Mammary epithelial cell (primary cell): ENCODE measurements at regions not wholly inside any gene's neighbourhood (a gene's known extent, or its start where the extent isn't known, plus 50 kb on each side); places are given as distances from the start of the nearest gene placed in this dataset.

Experiments
- EZH2 ChIP-seq: IDR thresholded peaks from 2 replicates; pipeline ENCODE4 v1.6.1; 2012; ENCODE audit warnings: low read length, inconsistent platforms, borderline replicate concordance
- TF ChIP-seq, protein P1 (sequence below), 2 donors: IDR thresholded peaks in 1 of 2; conservative IDR thresholded peaks in 1 of 2; 2 replicates each; pipeline ENCODE4 v1.5.1; 2011 to 2012; ENCODE audit warnings: inconsistent platforms in 2 of 2, low read length in 2 of 2, mild to moderate bottlenecking in 2 of 2, control low read depth in 1 of 2, low read depth in 1 of 2; ENCODE audit not compliant: insufficient read depth in 1 of 2; ENCODE audit errors: extremely low read depth in 1 of 2

DNA sequence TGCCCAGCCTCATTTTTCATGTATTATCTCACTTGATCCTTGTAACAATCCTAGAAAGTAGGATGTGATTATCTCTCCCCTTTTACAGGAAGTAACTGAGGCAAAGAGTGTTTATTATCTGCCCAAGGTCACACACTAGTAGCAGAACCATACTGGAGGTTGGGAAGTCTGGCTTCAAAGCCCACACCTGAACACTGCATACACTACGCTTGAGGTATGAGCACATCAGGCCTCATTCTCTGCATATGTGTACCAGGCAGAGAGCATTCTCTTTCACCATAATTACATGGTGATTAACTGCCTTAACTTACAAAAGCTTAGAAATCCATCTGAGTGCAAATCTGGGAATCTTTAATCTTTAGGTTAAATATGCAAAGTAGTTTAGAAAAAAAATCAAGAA is 361.8 kb downstream of the MFSD1 start:
- TF ChIP-seq, protein P1, sequence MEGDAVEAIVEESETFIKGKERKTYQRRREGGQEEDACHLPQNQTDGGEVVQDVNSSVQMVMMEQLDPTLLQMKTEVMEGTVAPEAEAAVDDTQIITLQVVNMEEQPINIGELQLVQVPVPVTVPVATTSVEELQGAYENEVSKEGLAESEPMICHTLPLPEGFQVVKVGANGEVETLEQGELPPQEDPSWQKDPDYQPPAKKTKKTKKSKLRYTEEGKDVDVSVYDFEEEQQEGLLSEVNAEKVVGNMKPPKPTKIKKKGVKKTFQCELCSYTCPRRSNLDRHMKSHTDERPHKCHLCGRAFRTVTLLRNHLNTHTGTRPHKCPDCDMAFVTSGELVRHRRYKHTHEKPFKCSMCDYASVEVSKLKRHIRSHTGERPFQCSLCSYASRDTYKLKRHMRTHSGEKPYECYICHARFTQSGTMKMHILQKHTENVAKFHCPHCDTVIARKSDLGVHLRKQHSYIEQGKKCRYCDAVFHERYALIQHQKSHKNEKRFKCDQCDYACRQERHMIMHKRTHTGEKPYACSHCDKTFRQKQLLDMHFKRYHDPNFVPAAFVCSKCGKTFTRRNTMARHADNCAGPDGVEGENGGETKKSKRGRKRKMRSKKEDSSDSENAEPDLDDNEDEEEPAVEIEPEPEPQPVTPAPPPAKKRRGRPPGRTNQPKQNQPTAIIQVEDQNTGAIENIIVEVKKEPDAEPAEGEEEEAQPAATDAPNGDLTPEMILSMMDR (conservative IDR thresholded peaks at IDR 0.05 in 1 of 2, IDR thresholded peaks at IDR 0.05 in 1 of 2; ENCODE audit: extremely low read depth in 1 of 2, insufficient read depth in 1 of 2, low read depth in 1 of 2, low read length in 2 of 2): no peak
- TF ChIP-seq EZH2: no peak
